H1 (cell line): ENCODE measurements at regions not wholly inside any gene's neighbourhood (a gene's known extent, or its start where the extent isn't known, plus 50 kb on each side); places are given as distances from the start of the nearest gene placed in this dataset.

ENCODE experiments used
- CTCF ChIA-PET: fragments of 300-600 bp; sonication (Branson Sonifier 250); formaldehyde crosslinking; loops from one replicate; lab custom pipeline; 2021; ENCODE audit not compliant: partially characterized antibody; lab: Charles Lee
- POLR2A ChIA-PET: fragments of 300-600 bp; sonication (Branson Sonifier 250); formaldehyde crosslinking; loops from one replicate; lab custom pipeline; 2021; ENCODE audit warnings: inconsistent platforms; ENCODE audit not compliant: partially characterized antibody; lab: Charles Lee
- DNase-seq, 2 experiments: peaks; one replicate each; pipeline versions ENCODE4 v3.0.0 to v3.0.0-alpha.2; 2010 to 2022; ENCODE audit warnings: low spot score in 2 of 2, low read depth in 1 of 2, mixed read lengths in 1 of 2
- FAIRE-seq: peaks from 2 replicates; lab custom pipeline; 2011; peaks lifted over from hg19 to GRCh38; lab: Jason Lieb, UNC
- H2AFZ ChIP-seq: 2 replicates; pipeline ENCODE4 v1.8.1; 2012; ENCODE audit warnings: low read length, inconsistent platforms
- H2AK5ac ChIP-seq: 2 replicates; pipeline ENCODE4 v1.6.1; 2013; ENCODE audit warnings: low read depth, low read length
- H2BK120ac ChIP-seq: replicated peaks from 2 replicates; pipeline ENCODE3; 2013; ENCODE audit warnings: low read depth, low read length, inconsistent platforms
- H2BK12ac ChIP-seq: 2 replicates; pipeline ENCODE4 v1.6.1; 2013; ENCODE audit warnings: low read depth, low read length
- H2BK15ac ChIP-seq: 2 replicates; pipeline ENCODE4 v1.6.1; 2013; ENCODE audit warnings: low read length
- H2BK20ac ChIP-seq: 2 replicates; pipeline ENCODE4 v1.6.1; 2013; ENCODE audit warnings: low read length
- H2BK5ac ChIP-seq: 2 replicates; pipeline ENCODE4 v1.6.1; 2013; ENCODE audit warnings: low read depth, low read length
- H3K14ac ChIP-seq: 2 replicates; pipeline ENCODE4 v1.6.1; 2013; ENCODE audit warnings: inconsistent platforms; ENCODE audit not compliant: insufficient read length
- H3K18ac ChIP-seq: 2 replicates; pipeline ENCODE4 v1.6.1; 2013; ENCODE audit warnings: low read length; ENCODE audit errors: extremely low read depth
- H3K23ac ChIP-seq: 2 replicates; pipeline ENCODE4 v1.6.1; 2013; ENCODE audit warnings: inconsistent platforms; ENCODE audit not compliant: insufficient read length
- H3K23me2 ChIP-seq: 2 replicates; pipeline ENCODE4 v1.6.1; 2013; ENCODE audit warnings: low read depth, low read length
- H3K27ac ChIP-seq: 2 replicates; pipeline ENCODE4 v1.6.1; 2011; ENCODE audit warnings: low read depth, low read length, inconsistent platforms
- H3K27me3 ChIP-seq, 4 experiments: replicated peaks in 1 of 4; 1 replicate in 1 of 4; 2 replicates in 3 of 4; pipeline versions ENCODE4 v1.6.1 to v1.8.1; 2011 to 2013; ENCODE audit warnings: low read length in 3 of 4, mild to moderate bottlenecking in 3 of 4, inconsistent platforms in 2 of 4, mixed read lengths in 2 of 4, moderate library complexity in 1 of 4; ENCODE audit not compliant: control insufficient read depth in 3 of 4, insufficient read depth in 3 of 4; ENCODE audit errors: extremely low read depth in 1 of 4
- H3K36me3 ChIP-seq, 4 experiments: 2 replicates each; pipeline versions ENCODE4 v1.6.1 to v1.8.1; 2011 to 2013; ENCODE audit warnings: mild to moderate bottlenecking in 4 of 4, low read length in 3 of 4, moderate library complexity in 2 of 4, control low read depth in 1 of 4, inconsistent platforms in 1 of 4; ENCODE audit not compliant: insufficient read depth in 4 of 4, control insufficient read depth in 2 of 4
- H3K4ac ChIP-seq: replicated peaks from 2 replicates; pipeline ENCODE3; 2013; ENCODE audit warnings: low read length, low read depth, mixed read lengths, inconsistent platforms; ENCODE audit not compliant: insufficient read length
- H3K4me1 ChIP-seq, 4 experiments: replicated peaks in 1 of 4; 1 replicate in 1 of 4; 2 replicates in 3 of 4; pipeline versions ENCODE4 v1.6.1 to v1.8.1; 2011 to 2013; ENCODE audit warnings: low read length in 3 of 4, inconsistent platforms in 2 of 4, mixed read lengths in 1 of 4; ENCODE audit not compliant: insufficient read depth in 4 of 4, control insufficient read depth in 3 of 4
- H3K4me2 ChIP-seq, 2 experiments: 2 replicates each; pipeline versions ENCODE4 v1.6.1 to v1.8.1; 2011 to 2013; ENCODE audit warnings: low read depth in 2 of 2, low read length in 2 of 2, control low read depth in 1 of 2, inconsistent platforms in 1 of 2, mild to moderate bottlenecking in 1 of 2; ENCODE audit not compliant: insufficient read depth in 1 of 2
- H3K4me3 ChIP-seq, 4 experiments: fragments of 200-600, 300-600 bp in 1 of 4; sonication (generic), shearing (Covaris generic), sonication (Bioruptor Twin) in 1 of 4; 2 replicates each; pipeline versions ENCODE4 v1.5.1 to v1.8.1; 2011 to 2016; ENCODE audit warnings: low read length in 4 of 4, low read depth in 3 of 4, control low read depth in 2 of 4, inconsistent platforms in 2 of 4, mild to moderate bottlenecking in 2 of 4, mixed read lengths in 1 of 4, moderate library complexity in 1 of 4; ENCODE audit not compliant: insufficient read depth in 2 of 4; ENCODE audit errors: extremely low read depth in 1 of 4
- H3K56ac ChIP-seq: replicated peaks from 2 replicates; pipeline ENCODE3; 2013; ENCODE audit warnings: low read depth, mild to moderate bottlenecking, mixed read lengths, low read length, inconsistent platforms; ENCODE audit not compliant: insufficient read length
- H3K79me1 ChIP-seq: 2 replicates; pipeline ENCODE4 v1.6.1; 2013; ENCODE audit warnings: low read depth, low read length, control low read depth
- H3K79me2 ChIP-seq, 2 experiments: 2 replicates each; pipeline versions ENCODE4 v1.6.1 to v1.8.1; 2012 to 2013; ENCODE audit warnings: low read length in 2 of 2, mild to moderate bottlenecking in 2 of 2, inconsistent platforms in 1 of 2; ENCODE audit not compliant: insufficient read depth in 2 of 2, control insufficient read depth in 1 of 2
- H3K9ac ChIP-seq, 4 experiments: replicated peaks in 1 of 4; 1 replicate in 1 of 4; 2 replicates in 3 of 4; pipeline versions ENCODE4 v1.6.1 to v1.8.1; 2011 to 2013; ENCODE audit warnings: low read depth in 3 of 4, low read length in 3 of 4, control low read depth in 2 of 4, mild to moderate bottlenecking in 2 of 4, moderate library complexity in 2 of 4, inconsistent platforms in 1 of 4; ENCODE audit errors: extremely low read depth in 1 of 4
- H3K9me3 ChIP-seq, 2 experiments: 2 replicates each; pipeline versions ENCODE4 v1.6.1 to v1.8.1; 2012 to 2013; ENCODE audit warnings: mild to moderate bottlenecking in 2 of 2, moderate library complexity in 2 of 2, control low read depth in 1 of 2, inconsistent platforms in 1 of 2, low read depth in 1 of 2, low read length in 1 of 2, mixed read lengths in 1 of 2; ENCODE audit not compliant: insufficient read depth in 2 of 2
- H4K20me1 ChIP-seq, 2 experiments: replicated peaks in 1 of 2; 2 replicates each; pipeline versions ENCODE3 to v1.8.1; 2011 to 2013; ENCODE audit warnings: inconsistent platforms in 2 of 2, low read length in 2 of 2, mild to moderate bottlenecking in 1 of 2; ENCODE audit not compliant: insufficient read depth in 2 of 2, control insufficient read depth in 1 of 2
- H4K5ac ChIP-seq: 2 replicates; pipeline ENCODE4 v1.6.1; 2013; ENCODE audit warnings: low read length, low read depth, mixed read lengths, inconsistent platforms; ENCODE audit not compliant: insufficient read length
- H4K8ac ChIP-seq: 2 replicates; pipeline ENCODE4 v1.8.0; 2013; ENCODE audit warnings: mild to moderate bottlenecking, moderate library complexity, low read length, inconsistent platforms; ENCODE audit not compliant: insufficient read depth; ENCODE audit errors: extremely low read depth
- H4K91ac ChIP-seq: replicated peaks from 2 replicates; pipeline ENCODE3; 2013; ENCODE audit warnings: low read length, mixed read lengths, inconsistent platforms; ENCODE audit not compliant: insufficient read length
- POU5F1 ChIP-seq: IDR thresholded peaks from 2 replicates; pipeline ENCODE4 v1.6.1; 2011; ENCODE audit warnings: low read depth, mild to moderate bottlenecking, low read length, moderate library complexity
- RAD21 ChIP-seq, 2 experiments: IDR thresholded peaks in 1 of 2; conservative IDR thresholded peaks in 1 of 2; 2 replicates each; pipeline ENCODE4 v1.6.1; 2011; ENCODE audit warnings: low read depth in 2 of 2, low read length in 2 of 2, improper control_type of control experiment in 1 of 2, inconsistent platforms in 1 of 2, mild to moderate bottlenecking in 1 of 2, moderate library complexity in 1 of 2
- SIRT6 ChIP-seq: IDR thresholded peaks from one replicate; pipeline ENCODE4 v1.7.1; 2012; ENCODE audit warnings: low read length, inconsistent platforms
- WGBS, 2 experiments: shearing (Covaris generic) in 1 of 2; methylation state at CpG; one replicate each; pipeline versions ENCODE4 v1.1.6 to v1.1.7; 2013 to 2015; ENCODE audit warnings: low lambda C conversion rate in 2 of 2, mixed read lengths in 2 of 2, inconsistent platforms in 1 of 2, low coverage in 1 of 2, missing lambda C conversion rate in 1 of 2; ENCODE audit not compliant: insufficient replicate concordance in 2 of 2, insufficient coverage in 1 of 2, insufficient read length in 1 of 2; ENCODE audit errors: extremely low coverage in 1 of 2, missing lambda C conversion rate in 1 of 2; 5-methylcytosine and 5-hydroxymethylcytosine counted together
- TF ChIP-seq, protein P1 (sequence below), 3 experiments: IDR thresholded peaks; 1 replicate in 2 of 3; 2 replicates in 1 of 3; pipeline versions ENCODE4 v1.5.1 to v1.6.1; 2011; ENCODE audit warnings: low read length in 3 of 3, mild to moderate bottlenecking in 3 of 3, inconsistent platforms in 2 of 3, low read depth in 1 of 3, moderate library complexity in 1 of 3; ENCODE audit not compliant: insufficient read depth in 1 of 3; ENCODE audit errors: control extremely low read depth in 1 of 3

DNA sequence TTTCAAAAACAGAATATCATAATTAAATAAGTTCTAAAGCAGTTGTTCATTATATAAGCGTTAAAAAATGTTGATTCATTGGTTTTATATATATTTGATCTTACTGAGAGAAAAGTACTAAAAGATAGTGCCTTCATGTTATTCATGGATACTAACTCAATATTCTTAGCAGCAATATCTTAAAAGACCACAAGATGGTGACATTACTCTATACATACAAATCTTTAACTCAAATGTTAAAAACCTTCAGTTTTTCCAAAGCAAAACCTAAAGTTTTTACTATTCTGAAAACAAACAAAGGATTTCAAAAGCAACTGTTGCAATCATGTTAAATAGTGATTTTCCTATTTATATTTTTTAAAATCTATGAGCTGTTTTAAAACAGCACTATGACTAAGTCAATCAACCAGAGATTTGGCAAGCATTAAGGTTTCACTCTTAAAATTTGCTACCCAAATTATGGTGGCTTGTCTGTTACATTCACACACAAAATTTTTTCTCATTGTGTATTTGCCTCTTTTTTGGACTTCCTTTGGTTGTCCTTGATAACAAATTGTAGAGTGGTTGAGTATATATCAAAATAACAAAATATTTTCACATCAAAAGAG is 50.1 kb upstream of the RERGL start:
- POLR2A ChIA-PET = no interaction called here
- Histone ChIP-seq H3K27ac (no peak overlapping the region), H3K4me3 (no peak overlapping the region), H2BK15ac (no peak overlapping the region), H3K14ac (no peak overlapping the region), H3K9me3 (no peaks in the 10 kb centered on the region), H3K56ac (no peak overlapping the region), H4K91ac (no peak overlapping the region), H4K8ac (no peak overlapping the region), H3K4me1 (no peaks in the 10 kb centered on the region), H3K18ac (no peak overlapping the region), H3K79me2 (no peaks in the 10 kb centered on the region), H4K5ac (no peak overlapping the region), H4K20me1 (no peaks in the 10 kb centered on the region), H3K23me2 (no peaks in the 10 kb centered on the region), H3K9ac (no peak overlapping the region), H2BK12ac (no peak overlapping the region), H2BK120ac (no peak overlapping the region), H2AK5ac (no peak overlapping the region), H3K79me1 (no peaks in the 10 kb centered on the region), H2BK20ac (no peak overlapping the region), H2AFZ (no peak overlapping the region), H2BK5ac (no peak overlapping the region), H3K27me3 (no peaks in the 10 kb centered on the region), H3K4ac (no peak overlapping the region), H3K4me2 (no peak overlapping the region), H3K23ac (no peak overlapping the region), H3K36me3 (no peaks in the 10 kb centered on the region)
- WGBS, 2 experiments = 7% methylated on average over 1 of the region's 1 CpG; no CpG with 5 or more reads in 1 of the 2 experiments
- FAIRE-seq (no peak), DNase-seq (no peak)
- CTCF ChIA-PET = interaction anchor here (0.9 to 4.5 kb wide), 12 partner anchors 9 to 1255 kb away, joined by 3 to 35 read pairs (median 6); no protein-coding TSS in a partner anchor
- peak in 1 of 2 experiments; percentile 65; a peak in 3 of 4 replicates for TF ChIP-seq RAD21 (IDR thresholded peaks at IDR 0.05 in 1 of 2, conservative IDR thresholded peaks at IDR 0.05 in 1 of 2; ENCODE audit: low read depth in 2 of 2, low read length in 2 of 2)
- no peak for TF ChIP-seq SIRT6
- TF ChIP-seq, protein P1, sequence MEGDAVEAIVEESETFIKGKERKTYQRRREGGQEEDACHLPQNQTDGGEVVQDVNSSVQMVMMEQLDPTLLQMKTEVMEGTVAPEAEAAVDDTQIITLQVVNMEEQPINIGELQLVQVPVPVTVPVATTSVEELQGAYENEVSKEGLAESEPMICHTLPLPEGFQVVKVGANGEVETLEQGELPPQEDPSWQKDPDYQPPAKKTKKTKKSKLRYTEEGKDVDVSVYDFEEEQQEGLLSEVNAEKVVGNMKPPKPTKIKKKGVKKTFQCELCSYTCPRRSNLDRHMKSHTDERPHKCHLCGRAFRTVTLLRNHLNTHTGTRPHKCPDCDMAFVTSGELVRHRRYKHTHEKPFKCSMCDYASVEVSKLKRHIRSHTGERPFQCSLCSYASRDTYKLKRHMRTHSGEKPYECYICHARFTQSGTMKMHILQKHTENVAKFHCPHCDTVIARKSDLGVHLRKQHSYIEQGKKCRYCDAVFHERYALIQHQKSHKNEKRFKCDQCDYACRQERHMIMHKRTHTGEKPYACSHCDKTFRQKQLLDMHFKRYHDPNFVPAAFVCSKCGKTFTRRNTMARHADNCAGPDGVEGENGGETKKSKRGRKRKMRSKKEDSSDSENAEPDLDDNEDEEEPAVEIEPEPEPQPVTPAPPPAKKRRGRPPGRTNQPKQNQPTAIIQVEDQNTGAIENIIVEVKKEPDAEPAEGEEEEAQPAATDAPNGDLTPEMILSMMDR (IDR thresholded peaks at IDR 0.05; ENCODE audit: control extremely low read depth in 1 of 3, insufficient read depth in 1 of 3, low read depth in 1 of 3, low read length in 3 of 3) = peak in 1 of 3 experiments; percentile 39; a peak in 2 of 4 replicates
- TF ChIP-seq POU5F1 = no peak
